ENCODE measurements at regions not wholly inside any gene's neighbourhood (a gene's known extent, or its start where the extent isn't known, plus 50 kb on each side); places are given as distances from the start of the nearest gene placed in this dataset.

DNA sequence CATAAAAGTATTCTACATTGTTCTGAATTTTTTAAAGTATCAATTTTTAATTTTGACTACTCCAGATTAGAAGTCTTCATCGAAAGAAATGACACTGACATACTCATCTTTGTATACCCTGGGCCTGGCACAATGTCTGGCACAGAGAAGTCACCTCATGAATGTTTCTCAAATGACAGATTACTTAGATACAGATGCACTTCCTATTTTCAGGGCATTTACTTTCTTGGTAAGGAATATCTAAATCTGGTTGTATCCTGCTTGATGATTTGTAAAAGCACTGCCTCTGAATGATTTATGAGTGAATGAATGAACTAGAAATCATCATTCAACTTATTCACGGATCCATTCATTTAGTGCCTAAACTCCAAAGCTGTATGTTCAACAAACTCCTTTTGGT, 1784.7 kb downstream of the LRRC4C start:
- WGBS, 4 donors: 68 to 81% (median 75%) methylated on average over 2 of the region's 2 CpGs
- Histone ChIP-seq H3K36me3 (no peaks in the 10 kb centered on the region), H3K27ac (no peak overlapping the region), H3K9me3 (peaks cover 0 to 15% (median 3%) of the 10 kb centered on the region in 12 donors), H3K4me1 (no peaks in the 10 kb centered on the region), H3K27me3 (no peaks in the 10 kb centered on the region), H3K4me3 (no peak overlapping the region)
- ATAC-seq (no peak), DNase-seq (no peak)
- TF ChIP-seq, protein P1, sequence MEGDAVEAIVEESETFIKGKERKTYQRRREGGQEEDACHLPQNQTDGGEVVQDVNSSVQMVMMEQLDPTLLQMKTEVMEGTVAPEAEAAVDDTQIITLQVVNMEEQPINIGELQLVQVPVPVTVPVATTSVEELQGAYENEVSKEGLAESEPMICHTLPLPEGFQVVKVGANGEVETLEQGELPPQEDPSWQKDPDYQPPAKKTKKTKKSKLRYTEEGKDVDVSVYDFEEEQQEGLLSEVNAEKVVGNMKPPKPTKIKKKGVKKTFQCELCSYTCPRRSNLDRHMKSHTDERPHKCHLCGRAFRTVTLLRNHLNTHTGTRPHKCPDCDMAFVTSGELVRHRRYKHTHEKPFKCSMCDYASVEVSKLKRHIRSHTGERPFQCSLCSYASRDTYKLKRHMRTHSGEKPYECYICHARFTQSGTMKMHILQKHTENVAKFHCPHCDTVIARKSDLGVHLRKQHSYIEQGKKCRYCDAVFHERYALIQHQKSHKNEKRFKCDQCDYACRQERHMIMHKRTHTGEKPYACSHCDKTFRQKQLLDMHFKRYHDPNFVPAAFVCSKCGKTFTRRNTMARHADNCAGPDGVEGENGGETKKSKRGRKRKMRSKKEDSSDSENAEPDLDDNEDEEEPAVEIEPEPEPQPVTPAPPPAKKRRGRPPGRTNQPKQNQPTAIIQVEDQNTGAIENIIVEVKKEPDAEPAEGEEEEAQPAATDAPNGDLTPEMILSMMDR (IDR thresholded peaks at IDR 0.05): no peak
- TF ChIP-seq POLR2A (IDR thresholded peaks at IDR 0.05): no peak
- intact Hi-C loops (cut with DNase I): no loop called here

DNA sequence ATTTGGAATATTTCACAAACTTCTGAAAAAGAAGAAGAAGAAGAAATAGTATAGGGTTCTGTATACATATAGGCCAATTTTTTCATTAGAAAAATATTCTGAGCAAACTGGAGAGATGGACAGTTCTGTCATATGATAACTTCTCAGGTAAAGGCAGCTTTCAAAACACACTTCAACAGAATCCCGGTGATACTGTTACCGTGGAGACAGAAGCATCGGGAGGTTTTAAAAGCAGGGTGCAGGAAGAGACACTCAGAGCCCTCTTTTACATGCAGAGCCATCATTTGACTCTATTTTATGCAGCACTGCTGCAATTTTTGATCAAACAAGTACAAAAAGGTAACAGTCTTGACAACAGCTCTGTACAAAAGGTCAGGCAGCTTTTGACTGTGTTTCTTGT, 1785.4 kb downstream of the LRRC4C start:
- DNase-seq: no peak
- H3K27me3 ChIP-seq: no peaks in the 10 kb centered on the region
- H3K4me1 ChIP-seq: no peaks in the 10 kb centered on the region
- H3K27ac ChIP-seq: no peak overlapping the region
- intact Hi-C loops (cut with DNase I): no loop called here
- no peaks in the 10 kb centered on the region for H3K36me3 ChIP-seq
- TF ChIP-seq POLR2A (IDR thresholded peaks at IDR 0.05): no peak
- TF ChIP-seq, protein P1 (IDR thresholded peaks at IDR 0.05): no peak
- H3K9me3 ChIP-seq: peaks cover 0 to 10% (median 0%) of the 10 kb centered on the region in 12 donors
- H3K4me3 ChIP-seq: no peak overlapping the region
- 73 to 82% (median 80%) methylated on average over 3 of the region's 3 CpGs for WGBS, 4 donors
- ATAC-seq: no peak

DNA sequence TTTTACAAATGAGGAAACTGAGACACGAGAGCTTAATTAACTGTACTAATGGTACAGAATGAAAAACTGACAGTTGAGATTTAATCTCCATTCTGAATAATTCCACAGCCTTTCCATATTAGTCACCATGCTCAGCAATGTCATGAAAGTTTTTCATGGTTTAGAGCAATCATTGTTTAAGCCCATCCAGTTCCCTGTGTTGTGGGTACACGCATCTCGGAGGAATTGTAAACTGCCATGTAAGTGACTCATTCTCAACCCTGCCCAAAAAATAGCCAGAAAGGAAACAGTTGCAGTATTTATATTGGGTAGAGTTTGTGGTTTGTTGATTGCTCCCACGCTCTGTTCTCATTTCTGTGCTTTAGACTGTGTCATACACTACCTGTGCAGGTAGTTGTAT, 1790.8 kb downstream of the LRRC4C start:
- 58 to 72% (median 61%) methylated on average over 4 of the region's 4 CpGs for WGBS, 4 donors
- no peaks in the 10 kb centered on the region for H3K27me3 ChIP-seq
- no peak for ATAC-seq
- H3K27ac ChIP-seq: no peak overlapping the region
- DNase-seq: no peak
- H3K36me3 ChIP-seq: no peaks in the 10 kb centered on the region
- intact Hi-C loops (cut with DNase I): no loop called here
- TF ChIP-seq POLR2A (IDR thresholded peaks at IDR 0.05): no peak
- TF ChIP-seq, protein P1 (IDR thresholded peaks at IDR 0.05): no peak
- H3K4me3 ChIP-seq: no peak overlapping the region
- peaks cover 0 to 17% (median 3%) of the 10 kb centered on the region in 12 donors for H3K9me3 ChIP-seq
- H3K4me1 ChIP-seq: no peaks in the 10 kb centered on the region

DNA sequence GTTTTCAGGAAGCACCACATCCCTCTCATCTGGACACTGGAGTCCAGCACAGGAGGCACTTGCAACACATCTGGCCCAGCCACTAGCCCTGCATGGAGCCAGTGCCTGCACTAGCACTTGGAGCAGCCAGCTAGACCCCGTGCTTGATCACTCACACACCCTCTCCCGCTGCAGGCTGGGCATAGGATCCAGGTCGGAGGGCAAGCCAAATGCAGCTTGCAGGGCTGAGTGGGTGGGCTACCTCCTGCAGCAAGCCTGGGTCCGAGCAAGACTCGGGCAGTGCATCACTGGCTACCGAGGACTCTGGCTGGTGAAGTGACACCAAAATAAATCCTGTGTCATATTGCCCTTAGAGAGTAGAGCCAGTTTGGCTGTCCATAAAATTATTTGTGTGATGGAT, 1795.4 kb downstream of the LRRC4C start:
- Histone ChIP-seq H3K36me3 (no peaks in the 10 kb centered on the region), H3K4me1 (no peaks in the 10 kb centered on the region), H3K4me3 (no peak overlapping the region), H3K27me3 (no peaks in the 10 kb centered on the region), H3K9me3 (peaks cover 0 to 23% (median 7%) of the 10 kb centered on the region in 12 donors), H3K27ac (no peak overlapping the region)
- intact Hi-C loops (cut with DNase I): no loop called here
- ATAC-seq (no peak), DNase-seq (no peak)
- TF ChIP-seq, protein P1 (IDR thresholded peaks at IDR 0.05): no peak
- 86 to 91% (median 90%) methylated on average over 5 to 6 of the region's 6 CpGs for WGBS, 4 donors
